Spinal cord (tissue), 9 donors: ENCODE measurements at regions not wholly inside any gene's neighbourhood (a gene's known extent, or its start where the extent isn't known, plus 50 kb on each side); places are given as distances from the start of the nearest gene placed in this dataset.
"Not testable (repeated sequence)": the region's sequence is repeated elsewhere in the genome, so short reads cannot be mapped to it uniquely, and the experiment has no call there.

ENCODE experiments used
- DNase-seq, 6 donors: peaks; one replicate each; pipeline versions ENCODE4 v3.0.0 to v3.0.0-alpha.2; 2013 to 2015; ENCODE audit warnings: low spot score in 6 of 6, low read depth in 4 of 6
- H3K27ac ChIP-seq: one replicate; pipeline ENCODE4 v1.5.1; 2013; ENCODE audit warnings: low read depth, low read length, control low read depth
- H3K27me3 ChIP-seq: one replicate; pipeline ENCODE4 v1.6.1; 2013; ENCODE audit warnings: low read length; ENCODE audit not compliant: control insufficient read depth, insufficient read depth
- H3K36me3 ChIP-seq: one replicate; pipeline ENCODE4 v1.6.1; 2013; ENCODE audit warnings: low read length; ENCODE audit not compliant: control insufficient read depth, insufficient read depth
- H3K4me1 ChIP-seq: one replicate; pipeline ENCODE4 v1.6.1; 2013; ENCODE audit warnings: low read length; ENCODE audit not compliant: control insufficient read depth, insufficient read depth
- H3K4me3 ChIP-seq: one replicate; pipeline ENCODE4 v1.5.1; 2013; ENCODE audit warnings: low read depth, low read length, control low read depth
- H3K9me3 ChIP-seq: one replicate; pipeline ENCODE4 v1.6.1; 2013; ENCODE audit warnings: low read length; ENCODE audit not compliant: control insufficient read depth, insufficient read depth
- whole genome bisulfite sequencing: methylation state at CpG from one replicate; pipeline ENCODE4 v1.1.5; 2013; ENCODE audit warnings: missing lambda C conversion rate; ENCODE audit not compliant: insufficient coverage; 5-methylcytosine and 5-hydroxymethylcytosine counted together
- donor health status: healthy.

DNA sequence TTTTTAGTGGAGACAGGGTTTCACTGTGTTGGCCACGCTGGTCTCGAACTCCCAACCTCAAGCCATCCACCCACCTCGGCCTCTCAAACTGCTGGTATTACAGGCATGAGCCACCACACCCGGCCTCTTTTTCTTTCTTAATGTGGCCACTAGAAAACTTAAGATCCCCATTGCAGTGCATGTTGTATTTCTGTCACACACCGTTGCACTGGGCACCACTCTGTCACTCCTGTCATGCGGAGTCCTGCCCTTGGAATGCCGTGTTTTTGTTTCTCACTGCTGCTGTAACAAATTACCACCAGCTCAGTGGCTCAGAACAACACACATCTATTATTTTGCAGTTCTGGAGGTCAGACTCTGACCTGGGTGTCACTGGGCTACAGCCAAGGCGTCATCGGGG is 178.9 kb downstream of the TRIM43 start:
- H3K36me3 ChIP-seq, H3K9me3 ChIP-seq, H3K27me3 ChIP-seq, H3K27ac ChIP-seq, H3K4me3 ChIP-seq, DNase-seq, H3K4me1 ChIP-seq: not testable (repeated sequence)
- no CpG with 5 or more reads among the region's 9 CpGs for WGBS

- H3K27ac ChIP-seq, H3K4me3 ChIP-seq, DNase-seq, H3K36me3 ChIP-seq, H3K9me3 ChIP-seq, H3K27me3 ChIP-seq, H3K4me1 ChIP-seq: not testable (repeated sequence)
- WGBS = no CpG with 5 or more reads among the region's 11 CpGs
These were observed 182.8 kb downstream of the TRIM43 start for GRCh38 chr2:95774322-95775192.

GRCh38 chr2:95775193-95775531 is 183.4 kb downstream of the TRIM43 start:
- not testable (repeated sequence) for H3K36me3 ChIP-seq, H3K4me1 ChIP-seq, H3K27ac ChIP-seq, H3K9me3 ChIP-seq, H3K4me3 ChIP-seq, DNase-seq, H3K27me3 ChIP-seq
- WGBS = no CpG with 5 or more reads among the region's 9 CpGs
